ENCODE measurements at regions not wholly inside any gene's neighbourhood (a gene's known extent, or its start where the extent isn't known, plus 50 kb on each side); places are given as distances from the start of the nearest gene placed in this dataset.

GRCh38 chr7:81339946-81340345 lies 421.1 kb upstream of the SEMA3C start:
- DNase-seq (ENCODE audit: low read depth): no peak
- TF ChIP-seq, protein P1, sequence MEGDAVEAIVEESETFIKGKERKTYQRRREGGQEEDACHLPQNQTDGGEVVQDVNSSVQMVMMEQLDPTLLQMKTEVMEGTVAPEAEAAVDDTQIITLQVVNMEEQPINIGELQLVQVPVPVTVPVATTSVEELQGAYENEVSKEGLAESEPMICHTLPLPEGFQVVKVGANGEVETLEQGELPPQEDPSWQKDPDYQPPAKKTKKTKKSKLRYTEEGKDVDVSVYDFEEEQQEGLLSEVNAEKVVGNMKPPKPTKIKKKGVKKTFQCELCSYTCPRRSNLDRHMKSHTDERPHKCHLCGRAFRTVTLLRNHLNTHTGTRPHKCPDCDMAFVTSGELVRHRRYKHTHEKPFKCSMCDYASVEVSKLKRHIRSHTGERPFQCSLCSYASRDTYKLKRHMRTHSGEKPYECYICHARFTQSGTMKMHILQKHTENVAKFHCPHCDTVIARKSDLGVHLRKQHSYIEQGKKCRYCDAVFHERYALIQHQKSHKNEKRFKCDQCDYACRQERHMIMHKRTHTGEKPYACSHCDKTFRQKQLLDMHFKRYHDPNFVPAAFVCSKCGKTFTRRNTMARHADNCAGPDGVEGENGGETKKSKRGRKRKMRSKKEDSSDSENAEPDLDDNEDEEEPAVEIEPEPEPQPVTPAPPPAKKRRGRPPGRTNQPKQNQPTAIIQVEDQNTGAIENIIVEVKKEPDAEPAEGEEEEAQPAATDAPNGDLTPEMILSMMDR (IDR thresholded peaks at IDR 0.05; ENCODE audit: low read depth, low read length, missing control alignments): no peak
- in situ Hi-C loops (cut with HindIII; ENCODE audit: low sequenced_read_pairs): no loop called here
- no peak overlapping the region for H3K4me3 ChIP-seq (ENCODE audit: low read depth, low read length)

GRCh38 chr7:81333536-81333935 lies 414.7 kb upstream of the SEMA3C start:
- in situ Hi-C loops (cut with HindIII; ENCODE audit: low sequenced_read_pairs): no loop called here
- H3K4me3 ChIP-seq (ENCODE audit: low read depth, low read length): no peak overlapping the region
- DNase-seq (ENCODE audit: low read depth): no peak
- TF ChIP-seq, protein P1 (IDR thresholded peaks at IDR 0.05; ENCODE audit: low read depth, low read length, missing control alignments): no peak

DNA sequence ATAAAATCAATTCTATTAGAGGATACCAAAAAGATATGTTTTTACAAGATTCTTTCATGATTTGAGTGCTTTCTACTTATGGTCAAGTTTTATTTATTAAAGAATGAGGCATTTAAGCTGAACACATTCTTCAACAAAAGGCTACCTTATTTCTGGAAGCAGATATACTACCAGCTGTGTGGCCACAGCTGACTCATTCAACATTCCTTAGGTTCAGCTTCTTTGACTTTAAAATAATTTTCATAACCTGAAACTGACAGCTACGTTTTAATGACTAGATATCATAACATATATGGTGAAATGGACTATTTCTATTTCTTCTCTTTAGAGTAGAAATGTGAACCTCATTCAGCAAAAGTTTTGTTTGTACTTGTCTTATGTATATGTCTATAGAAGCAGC lies 414.2 kb upstream of the SEMA3C start:
- no peak overlapping the region for H3K4me3 ChIP-seq (ENCODE audit: low read depth, low read length)
- in situ Hi-C loops (cut with HindIII; ENCODE audit: low sequenced_read_pairs): no loop called here
- DNase-seq (ENCODE audit: low read depth): peak; percentile 75
- TF ChIP-seq, protein P1 (IDR thresholded peaks at IDR 0.05; ENCODE audit: low read depth, low read length, missing control alignments): no peak

- TF ChIP-seq, protein P1 (IDR thresholded peaks at IDR 0.05; ENCODE audit: low read depth, low read length, missing control alignments): no peak
- DNase-seq (ENCODE audit: low read depth): no peak
- no peak overlapping the region for H3K4me3 ChIP-seq (ENCODE audit: low read depth, low read length)
- in situ Hi-C loops (cut with HindIII; ENCODE audit: low sequenced_read_pairs): no loop called here
Observed at GRCh38 chr7:81331061-81332018, 412.5 kb upstream of the SEMA3C start.

DNA sequence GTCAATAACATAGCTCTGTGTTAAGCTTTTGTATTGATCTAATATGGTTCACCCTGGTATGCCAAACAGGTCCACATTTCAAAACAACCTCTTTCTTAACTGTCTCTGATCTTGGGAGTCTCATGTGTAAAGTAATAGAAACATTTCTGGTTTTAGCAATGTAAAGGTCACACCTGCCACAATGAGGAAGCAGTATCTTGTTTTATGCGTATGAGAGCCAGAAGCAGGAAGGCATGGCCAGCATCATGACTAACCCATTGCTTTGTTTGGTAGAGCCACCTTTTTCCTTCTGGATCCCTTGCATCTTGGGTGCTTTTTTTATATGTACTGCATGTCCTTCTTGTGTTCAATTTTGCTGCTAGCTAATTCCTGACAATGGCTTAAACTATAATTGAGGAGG lies 411.3 kb upstream of the SEMA3C start:
- TF ChIP-seq, protein P1 (IDR thresholded peaks at IDR 0.05; ENCODE audit: low read depth, low read length, missing control alignments): no peak
- in situ Hi-C loops (cut with HindIII; ENCODE audit: low sequenced_read_pairs): no loop called here
- H3K4me3 ChIP-seq (ENCODE audit: low read depth, low read length): no peak overlapping the region
- no peak for DNase-seq (ENCODE audit: low read depth)

- in situ Hi-C loops (cut with HindIII; ENCODE audit: low sequenced_read_pairs): no loop called here
Observed at GRCh38 chr7:81327468-81328266, 408.8 kb upstream of the SEMA3C start.

More at GRCh38 chr7:81327468-81328266, 408.8 kb upstream of the SEMA3C start:
- no peak for DNase-seq (ENCODE audit: low read depth)
- TF ChIP-seq, protein P1 (IDR thresholded peaks at IDR 0.05; ENCODE audit: low read depth, low read length, missing control alignments): no peak
- H3K4me3 ChIP-seq (ENCODE audit: low read depth, low read length): no peak overlapping the region

Data from astrocyte of the cerebellum (primary cell).